ENCODE measurements at regions not wholly inside any gene's neighbourhood (a gene's known extent, or its start where the extent isn't known, plus 50 kb on each side); places are given as distances from the start of the nearest gene placed in this dataset.
"Not testable (repeated sequence)": the region's sequence is repeated elsewhere in the genome, so short reads cannot be mapped to it uniquely, and the experiment has no call there.

- no peak overlapping the region for H3K4me3 ChIP-seq (ENCODE audit: low read length)
- H3K4me1 ChIP-seq (ENCODE audit: control insufficient read depth, insufficient read depth, low read length): no peaks in the 10 kb centered on the region
- no peaks in the 10 kb centered on the region for H3K36me3 ChIP-seq (ENCODE audit: control insufficient read depth, insufficient read depth, low read length)
- no peaks in the 10 kb centered on the region for H3K27me3 ChIP-seq (ENCODE audit: control insufficient read depth, insufficient read depth, low read length)
- peak; percentile 44 for DNase-seq
- WGBS (ENCODE audit: insufficient coverage): 52% methylated on average over 13 of the region's 18 CpGs
- H3K27ac ChIP-seq (ENCODE audit: low read length): peak overlapping the region; percentile 60
- no peaks in the 10 kb centered on the region for H3K9me3 ChIP-seq (replicated peaks; ENCODE audit: control insufficient read depth, low read depth, low read length)
Observed at GRCh38 chr21:35528116-35529042, 479.3 kb upstream of the RUNX1 start.

- H3K9me3 ChIP-seq (replicated peaks; ENCODE audit: control insufficient read depth, low read depth, low read length): no peaks in the 10 kb centered on the region
- H3K27me3 ChIP-seq (ENCODE audit: control insufficient read depth, insufficient read depth, low read length): no peaks in the 10 kb centered on the region
- no peaks in the 10 kb centered on the region for H3K4me1 ChIP-seq (ENCODE audit: control insufficient read depth, insufficient read depth, low read length)
- H3K4me3 ChIP-seq (ENCODE audit: low read length): no peak overlapping the region
- DNase-seq: no peak
- no peak overlapping the region for H3K27ac ChIP-seq (ENCODE audit: low read length)
- no peaks in the 10 kb centered on the region for H3K36me3 ChIP-seq (ENCODE audit: control insufficient read depth, insufficient read depth, low read length)
- no CpG with 5 or more reads among the region's 1 CpG for WGBS (ENCODE audit: insufficient coverage)
Observed at GRCh38 chr21:35527358-35527757, 478.3 kb upstream of the RUNX1 start.

DNA sequence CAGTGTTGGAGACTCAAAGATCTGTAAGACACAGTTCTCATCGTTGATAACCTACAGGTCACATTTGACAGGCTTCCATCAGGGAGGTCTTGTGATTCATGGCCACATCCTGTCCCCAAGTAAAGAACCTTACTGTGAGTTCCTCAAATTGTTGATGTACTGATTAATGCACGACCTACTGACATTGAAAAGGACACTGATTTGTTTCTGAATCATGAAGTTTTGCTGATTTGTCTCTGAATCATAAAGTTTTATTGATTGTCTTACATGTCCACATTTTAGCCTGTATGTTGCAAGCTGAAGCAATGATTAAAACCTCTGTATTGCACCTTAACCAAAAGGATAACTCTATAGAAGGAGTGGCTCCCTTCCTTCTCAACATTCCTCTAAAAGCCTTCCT lies 476.3 kb upstream of the RUNX1 start:
- Histone ChIP-seq H3K4me3 (ENCODE audit: low read length) (no peak overlapping the region), H3K4me1 (ENCODE audit: control insufficient read depth, insufficient read depth, low read length) (no peaks in the 10 kb centered on the region)
- WGBS (ENCODE audit: insufficient coverage): 50% methylated on average over 1 of the region's 2 CpGs

GRCh38 chr21:35521852-35522505 lies 472.9 kb upstream of the RUNX1 start:
- Histone ChIP-seq H3K36me3 (ENCODE audit: control insufficient read depth, insufficient read depth, low read length) (no peaks in the 10 kb centered on the region), H3K4me1 (ENCODE audit: control insufficient read depth, insufficient read depth, low read length) (no peaks in the 10 kb centered on the region), H3K27ac (ENCODE audit: low read length) (no peak overlapping the region), H3K4me3 (ENCODE audit: low read length) (no peak overlapping the region), H3K27me3 (ENCODE audit: control insufficient read depth, insufficient read depth, low read length) (peaks cover 2% of the 10 kb centered on the region), H3K9me3 (replicated peaks; ENCODE audit: control insufficient read depth, low read depth, low read length) (no peaks in the 10 kb centered on the region)
- WGBS (ENCODE audit: insufficient coverage): 82% methylated on average over 5 of the region's 10 CpGs
- no peak for DNase-seq

More for the DNA sequence above, 476.3 kb upstream of the RUNX1 start:
- no peaks in the 10 kb centered on the region for H3K27me3 ChIP-seq (ENCODE audit: control insufficient read depth, insufficient read depth, low read length)
- H3K36me3 ChIP-seq (ENCODE audit: control insufficient read depth, insufficient read depth, low read length): no peaks in the 10 kb centered on the region
- DNase-seq: no peak
- no peak overlapping the region for H3K27ac ChIP-seq (ENCODE audit: low read length)
- no peaks in the 10 kb centered on the region for H3K9me3 ChIP-seq (replicated peaks; ENCODE audit: control insufficient read depth, low read depth, low read length)

DNA sequence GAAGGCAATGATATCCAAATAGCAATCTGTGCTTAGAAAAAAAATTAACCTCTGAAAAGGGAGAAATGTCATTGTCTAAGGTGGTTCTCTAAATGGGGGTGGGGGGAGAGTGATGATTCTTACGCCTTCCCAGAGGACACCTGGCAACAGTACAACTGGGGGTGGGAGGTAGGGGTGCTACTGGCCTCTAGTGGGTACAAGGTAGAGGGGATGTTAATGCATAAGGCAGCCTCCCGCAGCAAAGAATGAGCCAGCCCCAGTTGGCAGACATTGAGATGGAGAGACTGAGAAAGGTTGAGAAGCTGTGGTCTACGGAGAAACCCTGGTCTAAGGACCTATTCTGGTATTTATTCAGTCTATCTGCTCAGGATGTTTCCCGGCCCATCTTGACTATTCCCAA lies 472.2 kb upstream of the RUNX1 start:
- DNase-seq: no peak
- Histone ChIP-seq H3K36me3 (ENCODE audit: control insufficient read depth, insufficient read depth, low read length) (no peaks in the 10 kb centered on the region), H3K27ac (ENCODE audit: low read length) (no peak overlapping the region), H3K9me3 (replicated peaks; ENCODE audit: control insufficient read depth, low read depth, low read length) (no peaks in the 10 kb centered on the region), H3K4me3 (ENCODE audit: low read length) (no peak overlapping the region), H3K27me3 (ENCODE audit: control insufficient read depth, insufficient read depth, low read length) (peaks cover 2% of the 10 kb centered on the region), H3K4me1 (ENCODE audit: control insufficient read depth, insufficient read depth, low read length) (no peaks in the 10 kb centered on the region)
- WGBS (ENCODE audit: insufficient coverage): 92% methylated on average over 3 of the region's 4 CpGs

DNA sequence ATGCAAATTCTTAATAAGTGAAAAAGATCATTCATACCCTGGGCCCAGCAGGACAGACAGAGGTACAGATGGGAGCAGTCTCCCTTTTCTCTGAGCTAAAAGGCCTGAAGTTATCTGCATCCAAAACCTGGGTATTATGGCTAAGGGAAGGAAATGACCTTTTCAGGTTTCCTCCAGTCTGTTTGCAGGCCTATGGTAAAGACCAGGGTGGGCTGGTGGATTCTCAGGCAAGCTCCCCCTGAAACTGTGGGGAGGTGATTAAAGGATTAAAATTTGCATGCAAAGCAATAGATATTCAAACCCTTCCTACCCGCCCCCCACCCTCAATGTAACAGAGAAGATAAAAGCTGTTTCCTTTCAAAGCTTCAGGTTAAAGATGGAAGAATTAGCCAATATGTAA lies 471.8 kb upstream of the RUNX1 start:
- no peaks in the 10 kb centered on the region for H3K9me3 ChIP-seq (replicated peaks; ENCODE audit: control insufficient read depth, low read depth, low read length)
- H3K27me3 ChIP-seq (ENCODE audit: control insufficient read depth, insufficient read depth, low read length): peaks cover 2% of the 10 kb centered on the region
- H3K36me3 ChIP-seq (ENCODE audit: control insufficient read depth, insufficient read depth, low read length): no peaks in the 10 kb centered on the region
- H3K4me3 ChIP-seq (ENCODE audit: low read length): no peak overlapping the region
- H3K4me1 ChIP-seq (ENCODE audit: control insufficient read depth, insufficient read depth, low read length): no peaks in the 10 kb centered on the region
- no peak overlapping the region for H3K27ac ChIP-seq (ENCODE audit: low read length)
- DNase-seq: no peak
- no CpG with 5 or more reads among the region's 1 CpG for WGBS (ENCODE audit: insufficient coverage)

GRCh38 chr21:35520302-35520701 lies 471.2 kb upstream of the RUNX1 start:
- H3K4me1 ChIP-seq (ENCODE audit: control insufficient read depth, insufficient read depth, low read length): no peaks in the 10 kb centered on the region
- H3K27me3 ChIP-seq (ENCODE audit: control insufficient read depth, insufficient read depth, low read length): peaks cover 2% of the 10 kb centered on the region
- no peaks in the 10 kb centered on the region for H3K36me3 ChIP-seq (ENCODE audit: control insufficient read depth, insufficient read depth, low read length)
- no peak overlapping the region for H3K27ac ChIP-seq (ENCODE audit: low read length)
- no peak for DNase-seq
- WGBS (ENCODE audit: insufficient coverage): 25% methylated on average over 4 of the region's 8 CpGs
- no peaks in the 10 kb centered on the region for H3K9me3 ChIP-seq (replicated peaks; ENCODE audit: control insufficient read depth, low read depth, low read length)
- H3K4me3 ChIP-seq (ENCODE audit: low read length): no peak overlapping the region

DNA sequence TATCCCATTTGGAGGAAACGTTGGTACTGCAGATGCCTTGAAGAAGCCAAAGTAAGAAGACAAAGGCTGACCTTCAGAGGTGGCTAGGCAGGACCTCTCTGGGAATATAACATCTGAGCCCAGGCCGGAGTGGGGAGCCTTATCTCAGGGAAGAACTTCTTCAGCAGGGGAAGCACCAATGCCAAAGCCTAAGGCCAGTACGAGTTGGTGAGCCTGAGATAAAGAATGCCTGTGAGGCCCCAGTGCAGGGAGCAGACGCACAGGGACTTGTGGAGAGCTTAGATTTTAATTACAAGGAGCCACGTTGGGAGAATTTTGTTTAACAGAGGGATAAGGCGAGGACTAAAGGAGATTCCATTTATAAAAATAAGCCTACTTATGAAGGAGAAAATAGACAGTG lies 468.8 kb upstream of the RUNX1 start:
- no peaks in the 10 kb centered on the region for H3K4me1 ChIP-seq (ENCODE audit: control insufficient read depth, insufficient read depth, low read length)
- H3K9me3 ChIP-seq (replicated peaks; ENCODE audit: control insufficient read depth, low read depth, low read length): no peaks in the 10 kb centered on the region
- peaks cover 2% of the 10 kb centered on the region for H3K27me3 ChIP-seq (ENCODE audit: control insufficient read depth, insufficient read depth, low read length)
- no peak overlapping the region for H3K27ac ChIP-seq (ENCODE audit: low read length)
- no peak for DNase-seq
- no peak overlapping the region for H3K4me3 ChIP-seq (ENCODE audit: low read length)
- H3K36me3 ChIP-seq (ENCODE audit: control insufficient read depth, insufficient read depth, low read length): no peaks in the 10 kb centered on the region
- WGBS (ENCODE audit: insufficient coverage): 61% methylated on average over 3 of the region's 6 CpGs

DNA sequence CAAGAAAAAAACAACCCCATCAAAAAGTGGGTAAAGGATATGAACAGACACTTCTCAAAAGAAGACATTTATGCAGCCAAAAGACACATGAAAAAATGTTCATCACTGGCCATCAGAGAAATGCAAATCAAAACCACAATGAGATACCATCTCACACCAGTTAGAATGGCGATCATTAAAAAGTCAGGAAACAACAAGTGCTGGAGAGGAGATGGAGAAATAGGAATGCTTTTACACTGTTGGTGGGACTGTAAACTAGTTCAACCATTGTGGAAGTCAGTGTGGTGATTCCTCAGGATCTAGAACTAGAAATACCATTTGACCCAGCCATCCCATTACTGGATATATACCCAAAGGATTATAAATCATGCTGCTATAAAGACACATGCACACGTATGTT lies 467.2 kb upstream of the RUNX1 start:
- not testable (repeated sequence) for H3K27me3 ChIP-seq (ENCODE audit: control insufficient read depth, insufficient read depth, low read length); H3K4me3 ChIP-seq (ENCODE audit: low read length); H3K36me3 ChIP-seq (ENCODE audit: control insufficient read depth, insufficient read depth, low read length); H3K4me1 ChIP-seq (ENCODE audit: control insufficient read depth, insufficient read depth, low read length); H3K9me3 ChIP-seq (replicated peaks; ENCODE audit: control insufficient read depth, low read depth, low read length); DNase-seq; H3K27ac ChIP-seq (ENCODE audit: low read length)
- no CpG with 5 or more reads among the region's 2 CpGs for WGBS (ENCODE audit: insufficient coverage)

DNA sequence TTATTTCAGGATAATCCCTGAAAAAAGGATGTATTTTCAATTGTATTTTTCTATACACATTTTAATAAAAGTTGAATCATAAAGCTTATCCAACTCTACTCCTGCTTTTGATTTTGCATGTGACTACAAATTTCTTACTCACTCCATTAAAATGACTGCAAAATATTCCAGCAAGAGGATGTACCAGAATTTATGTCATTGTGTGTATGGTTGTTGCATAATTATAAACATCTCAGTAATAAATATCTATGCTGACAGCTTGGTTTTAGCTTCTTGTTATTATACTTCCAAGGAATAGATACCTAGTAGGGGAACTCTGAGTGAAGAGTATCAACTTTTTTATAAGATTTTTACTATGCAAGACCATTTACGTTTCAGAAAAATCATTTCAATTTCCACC lies 463.2 kb upstream of the RUNX1 start:
- Histone ChIP-seq H3K27ac (ENCODE audit: low read length) (no peak overlapping the region), H3K4me3 (ENCODE audit: low read length) (no peak overlapping the region), H3K27me3 (ENCODE audit: control insufficient read depth, insufficient read depth, low read length) (no peaks in the 10 kb centered on the region), H3K4me1 (ENCODE audit: control insufficient read depth, insufficient read depth, low read length) (no peaks in the 10 kb centered on the region), H3K9me3 (replicated peaks; ENCODE audit: control insufficient read depth, low read depth, low read length) (no peaks in the 10 kb centered on the region), H3K36me3 (ENCODE audit: control insufficient read depth, insufficient read depth, low read length) (no peaks in the 10 kb centered on the region)
- DNase-seq: no peak
- no CpG with 5 or more reads among the region's 1 CpG for WGBS (ENCODE audit: insufficient coverage)
